ENCODE measurements at regions not wholly inside any gene's neighbourhood (a gene's known extent, or its start where the extent isn't known, plus 50 kb on each side); places are given as distances from the start of the nearest gene placed in this dataset.
"Not testable (repeated sequence)": the region's sequence is repeated elsewhere in the genome, so short reads cannot be mapped to it uniquely, and the experiment has no call there.

- DNase-seq (ENCODE audit: low read depth in 1 of 2, low spot score in 1 of 2), result peak in 1 of 2 experiments; percentile 9
- CTCF ChIA-PET, result not testable (repeated sequence)
These were observed 1021.8 kb upstream of the SPRY2 start for GRCh38 chr13:81362711-81363110.

GRCh38 chr13:81350056-81350455 is 1009.1 kb upstream of the SPRY2 start:
- 5% methylated on average over 1 of the region's 1 CpG for WGBS (ENCODE audit: missing lambda C conversion rate)
- H3K9me3 ChIP-seq, result no peaks in the 10 kb centered on the region
- no peak overlapping the region for H3K4me3 ChIP-seq
- H3K4me1 ChIP-seq, result no peaks in the 10 kb centered on the region
- no peak for FAIRE-seq
- no peak for ATAC-seq
- no peak overlapping the region for H3K27ac ChIP-seq
- DNase-seq (ENCODE audit: low read depth in 1 of 2, low spot score in 1 of 2), result no peak
- POLR2A ChIA-PET, result no interaction called here
- TF ChIP-seq TFCP2L1 (CRISPR knock-in tag; IDR thresholded peaks at IDR 0.05) (no peak), NFE2L2 (conservative IDR thresholded peaks at IDR 0.05; ENCODE audit: low read length) (no peak), CEBPB (IDR thresholded peaks at IDR 0.05) (no peak), BCL3 (IDR thresholded peaks at IDR 0.05) (no peak), HDAC2 (IDR thresholded peaks at IDR 0.05) (no peak), ELK1 (IDR thresholded peaks at IDR 0.05; ENCODE audit: low read depth, low read length) (no peak), RARB (CRISPR knock-in tag; IDR thresholded peaks at IDR 0.05) (no peak), TP53 (CRISPR knock-in tag; IDR thresholded peaks at IDR 0.05) (no peak), CHD2 (IDR thresholded peaks at IDR 0.05; ENCODE audit: low read length, partially characterized antibody) (no peak), FOSB (CRISPR knock-in tag; IDR thresholded peaks at IDR 0.05) (no peak), NR3C1 (IDR thresholded peaks at IDR 0.05) (no peak), CBX8 (IDR thresholded peaks at IDR 0.05) (no peak), EP300 (IDR thresholded peaks at IDR 0.05) (no peak), JUN (IDR thresholded peaks at IDR 0.05) (no peak), ZSCAN20 (CRISPR knock-in tag; IDR thresholded peaks at IDR 0.05) (no peak), SREBF2 (IDR thresholded peaks at IDR 0.05) (no peak), KDM5A (IDR thresholded peaks at IDR 0.05) (no peak)
- TF ChIP-seq, protein P1, sequence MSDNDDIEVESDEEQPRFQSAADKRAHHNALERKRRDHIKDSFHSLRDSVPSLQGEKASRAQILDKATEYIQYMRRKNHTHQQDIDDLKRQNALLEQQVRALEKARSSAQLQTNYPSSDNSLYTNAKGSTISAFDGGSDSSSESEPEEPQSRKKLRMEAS (IDR thresholded peaks at IDR 0.05), result no peak
- no peak overlapping the region for H3K4me2 ChIP-seq
- CTCF ChIA-PET, result no interaction called here

More at GRCh38 chr13:81362711-81363110, 1021.8 kb upstream of the SPRY2 start:
- H3K27ac ChIP-seq, H3K4me1 ChIP-seq, H3K4me3 ChIP-seq, FAIRE-seq, POLR2A ChIA-PET, H3K9me3 ChIP-seq, ATAC-seq, H3K4me2 ChIP-seq: not testable (repeated sequence)
- WGBS (ENCODE audit: missing lambda C conversion rate), result no CpG with 5 or more reads among the region's 2 CpGs

DNA sequence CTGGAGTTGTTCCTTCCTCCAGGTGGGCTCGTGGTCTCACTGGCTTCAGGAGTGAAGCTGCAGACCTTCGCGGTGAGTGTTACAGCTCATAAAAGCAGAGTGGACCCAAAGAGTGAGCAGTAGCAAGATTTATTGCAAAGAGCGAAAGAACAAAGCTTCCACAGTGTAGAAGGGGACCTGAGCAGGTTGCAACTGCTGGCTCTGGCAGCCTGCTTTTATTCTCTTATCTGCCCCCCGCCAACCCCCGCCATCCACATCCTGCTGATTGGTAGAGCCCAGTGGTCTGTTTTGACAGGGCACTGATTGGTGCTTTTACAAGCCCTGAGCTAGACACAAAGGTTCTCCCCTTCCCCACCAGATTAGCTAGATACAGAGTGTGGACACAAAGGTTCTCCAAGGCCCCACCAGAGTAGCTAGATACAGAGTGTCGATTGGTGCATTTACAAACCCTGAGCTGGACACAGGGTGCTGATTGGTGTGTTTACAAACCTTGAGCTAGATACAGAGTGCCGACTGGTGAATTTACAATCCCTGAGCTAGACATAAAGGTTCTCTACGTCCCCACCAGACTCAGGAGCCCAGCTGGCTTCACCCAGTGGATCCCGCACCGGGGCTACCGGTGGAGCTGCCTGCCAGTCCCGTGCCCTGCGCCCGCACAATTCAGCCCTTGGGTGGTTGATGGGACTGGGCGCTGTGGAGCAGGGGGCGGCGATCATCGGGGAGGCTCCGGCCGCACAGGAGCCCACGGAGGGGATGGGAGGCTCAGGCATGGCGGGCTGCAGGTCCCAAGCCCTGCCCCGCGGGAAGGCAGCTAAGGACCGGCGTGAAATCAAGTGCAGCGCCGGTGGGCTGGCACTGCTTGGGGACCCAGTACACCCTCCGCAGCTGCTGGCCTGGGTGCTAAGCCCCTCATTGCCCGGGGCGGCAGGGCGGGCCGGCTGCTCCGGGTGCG is 999.5 kb upstream of the SPRY2 start:
- H3K4me1 ChIP-seq; POLR2A ChIA-PET; H3K4me2 ChIP-seq; DNase-seq (ENCODE audit: low read depth in 1 of 2, low spot score in 1 of 2); H3K9me3 ChIP-seq; H3K4me3 ChIP-seq; H3K27ac ChIP-seq; CTCF ChIA-PET; ATAC-seq; FAIRE-seq: not testable (repeated sequence)
- 64% methylated on average over 7 of the region's 36 CpGs for WGBS (ENCODE audit: missing lambda C conversion rate)

DNA sequence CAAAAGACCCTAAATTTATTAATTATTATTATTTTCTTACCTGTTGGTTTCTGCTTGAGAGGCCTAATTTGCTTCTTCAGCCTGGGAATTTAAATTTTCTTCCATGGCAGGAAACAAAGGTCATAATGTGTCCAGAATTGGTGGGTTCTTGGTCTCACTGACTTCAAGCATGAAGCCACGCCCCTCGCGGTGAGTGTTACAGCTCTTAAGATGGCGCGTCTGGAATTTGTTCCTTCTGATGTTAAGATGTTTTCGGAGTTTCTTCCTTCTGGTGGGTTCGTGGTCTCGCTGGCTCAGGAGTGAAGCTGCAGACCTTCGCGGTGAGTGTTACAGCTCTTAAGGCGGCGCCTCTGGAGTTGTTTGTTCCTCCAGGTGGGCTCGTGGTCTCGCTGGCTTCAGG is 998.7 kb upstream of the SPRY2 start:
- FAIRE-seq; H3K4me1 ChIP-seq; H3K4me2 ChIP-seq; ATAC-seq; DNase-seq (ENCODE audit: low read depth in 1 of 2, low spot score in 1 of 2); H3K9me3 ChIP-seq; POLR2A ChIA-PET; H3K27ac ChIP-seq; H3K4me3 ChIP-seq; CTCF ChIA-PET: not testable (repeated sequence)
- WGBS (ENCODE audit: missing lambda C conversion rate), result 60% methylated on average over 14 of the region's 14 CpGs

Data from A549 (cell line).